ENCODE measurements at regions not wholly inside any gene's neighbourhood (a gene's known extent, or its start where the extent isn't known, plus 50 kb on each side); places are given as distances from the start of the nearest gene placed in this dataset.

- TF ChIP-seq EZH2 (IDR thresholded peaks at IDR 0.05) (no peak), POLR2AphosphoS5 (IDR thresholded peaks at IDR 0.05; ENCODE audit: borderline replicate concordance, low read depth, low read length) (no peak), FOXP2 (optimal IDR thresholded peaks at IDR 0.05; ENCODE audit: control extremely low read depth, extremely low read length, insufficient read depth) (no peak)
These were observed 66.4 kb upstream of the PCDH9 start for GRCh38 chr13:67296511-67296910.

All from SK-N-MC (cell line).